Rectal smooth muscle tissue (tissue), 1 donor: ENCODE measurements at regions not wholly inside any gene's neighbourhood (a gene's known extent, or its start where the extent isn't known, plus 50 kb on each side); places are given as distances from the start of the nearest gene placed in this dataset.

Experiments used
- H3K27ac ChIP-seq: one replicate; pipeline ENCODE4 v1.7.0; 2013; ENCODE audit warnings: low read depth, low read length, inconsistent platforms
- H3K27me3 ChIP-seq: one replicate; pipeline ENCODE4 v1.7.0; 2013; ENCODE audit warnings: low read length; ENCODE audit not compliant: control insufficient read depth, insufficient read depth
- H3K36me3 ChIP-seq: one replicate; pipeline ENCODE4 v1.7.0; 2013; ENCODE audit warnings: low read length; ENCODE audit not compliant: control insufficient read depth, insufficient read depth
- H3K4me1 ChIP-seq: one replicate; pipeline ENCODE4 v1.7.0; 2013; ENCODE audit warnings: low read length; ENCODE audit not compliant: control insufficient read depth, insufficient read depth
- H3K4me3 ChIP-seq: one replicate; pipeline ENCODE4 v1.7.0; 2013; ENCODE audit warnings: low read length
- H3K9ac ChIP-seq: one replicate; pipeline ENCODE4 v1.7.0; 2013; ENCODE audit warnings: low read length

DNA sequence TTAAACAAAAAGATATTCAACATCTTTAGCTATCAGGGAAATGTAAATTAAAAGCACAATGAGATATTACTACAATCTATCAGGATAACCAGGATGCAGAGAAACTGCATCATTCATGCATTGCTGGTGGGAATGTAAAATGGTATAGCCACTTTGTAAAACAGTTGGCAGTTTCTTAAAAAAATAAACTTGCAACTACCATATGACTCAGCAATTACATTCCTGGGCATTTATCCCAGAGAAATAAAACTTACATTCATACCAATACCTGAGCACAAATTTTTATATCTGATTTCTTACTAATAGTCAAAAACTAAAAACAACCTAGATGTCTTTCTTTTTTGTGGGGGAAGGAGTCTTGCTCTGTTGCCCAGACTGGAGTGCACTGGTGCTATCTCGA, 190.3 kb upstream of the TAB2 start:
- H3K36me3 ChIP-seq = no peaks in the 10 kb centered on the region
- H3K27me3 ChIP-seq = no peaks in the 10 kb centered on the region
- no peak overlapping the region for H3K27ac ChIP-seq
- no peak overlapping the region for H3K9ac ChIP-seq
- H3K4me1 ChIP-seq = peaks cover 3% of the 10 kb centered on the region
- no peak overlapping the region for H3K4me3 ChIP-seq

DNA sequence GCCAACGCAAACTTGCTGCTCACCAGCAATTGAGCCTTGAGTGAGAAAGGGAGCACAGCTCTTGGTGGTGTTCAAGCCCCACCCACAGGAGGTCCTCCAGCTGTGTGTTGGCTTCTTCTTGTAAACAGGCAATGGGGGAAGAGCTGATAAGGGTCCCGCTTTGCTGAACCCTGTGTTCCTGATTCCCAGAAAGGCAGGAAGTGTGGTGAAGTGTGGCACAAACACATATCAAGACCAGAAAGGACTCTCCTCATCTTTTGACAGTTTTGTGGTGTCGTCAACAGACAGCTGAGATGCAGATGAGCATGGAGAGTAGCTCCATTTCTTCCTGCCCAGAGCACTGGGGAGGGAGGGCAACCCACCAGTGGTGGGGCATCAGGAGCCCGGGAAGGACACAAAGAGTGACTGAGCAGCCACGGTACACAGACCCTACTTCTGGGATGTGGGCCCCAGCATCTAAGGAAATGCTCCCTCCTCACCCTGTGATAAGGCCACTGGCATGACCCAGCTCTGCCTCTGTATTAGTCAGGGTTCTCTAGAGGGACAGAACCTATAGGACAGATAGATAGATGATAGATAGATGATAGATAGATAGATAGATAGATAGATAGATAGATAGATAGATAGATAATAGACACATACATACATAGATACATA, 188.9 kb upstream of the TAB2 start:
- Histone ChIP-seq H3K36me3 (no peaks in the 10 kb centered on the region), H3K9ac (no peak overlapping the region), H3K27ac (no peak overlapping the region), H3K27me3 (no peaks in the 10 kb centered on the region), H3K4me3 (no peak overlapping the region), H3K4me1 (peaks cover 3% of the 10 kb centered on the region)

DNA sequence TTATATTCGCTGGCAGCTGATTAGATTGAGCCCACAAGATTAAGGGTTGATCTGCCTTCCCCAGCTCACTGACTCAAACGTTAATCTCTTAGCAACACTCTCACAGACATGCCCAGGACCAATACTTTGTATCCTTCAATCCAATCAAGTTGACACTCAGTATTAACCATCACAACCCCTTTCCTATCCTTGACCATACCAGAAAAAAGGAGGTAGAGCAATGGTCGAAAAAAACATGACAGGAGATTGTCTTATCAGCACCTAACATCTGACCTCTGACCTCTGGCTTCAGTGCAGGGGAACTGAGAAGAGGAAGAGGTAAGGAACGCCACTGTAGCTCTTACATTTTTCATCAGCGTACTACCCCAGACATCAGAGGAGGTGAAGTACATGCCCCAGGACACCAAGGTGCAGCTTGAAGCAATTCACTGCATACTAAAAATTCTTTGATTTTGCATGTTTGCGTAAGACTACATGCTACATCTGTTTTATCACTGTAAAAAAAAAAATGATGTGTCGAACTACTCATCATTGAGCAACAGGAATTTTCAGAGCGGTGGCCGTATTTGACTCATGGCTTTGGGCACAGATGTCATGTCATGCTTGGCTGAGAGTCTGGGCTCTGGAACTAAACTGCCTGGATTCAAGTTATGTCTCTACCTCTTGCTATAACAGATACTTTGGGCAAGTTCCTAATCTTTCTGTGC, 188.0 kb upstream of the TAB2 start:
- Histone ChIP-seq H3K27me3 (no peaks in the 10 kb centered on the region), H3K4me1 (peaks cover 3% of the 10 kb centered on the region), H3K36me3 (no peaks in the 10 kb centered on the region), H3K4me3 (no peak overlapping the region), H3K9ac (no peak overlapping the region), H3K27ac (no peak overlapping the region)

DNA sequence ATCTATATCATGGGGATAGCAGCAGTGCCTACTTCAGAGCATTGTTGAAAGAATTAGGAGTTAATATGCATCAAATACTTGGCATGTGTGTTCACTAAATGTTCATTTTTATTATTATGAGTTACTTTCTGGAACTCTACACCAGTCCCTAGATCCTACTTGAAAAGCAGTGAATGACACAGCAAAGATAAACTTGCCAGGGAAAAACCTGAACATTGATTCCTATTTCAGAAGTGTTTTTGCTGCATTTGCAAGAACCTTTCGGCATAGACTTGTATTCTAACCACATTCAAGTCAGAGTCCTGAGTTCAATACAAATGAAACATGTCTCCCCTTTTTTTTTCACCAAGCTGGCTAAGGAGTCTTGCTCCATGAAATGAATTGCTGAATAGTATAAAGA, 187.4 kb upstream of the TAB2 start:
- Histone ChIP-seq H3K27me3 (no peaks in the 10 kb centered on the region), H3K4me1 (peaks cover 3% of the 10 kb centered on the region), H3K9ac (no peak overlapping the region), H3K4me3 (no peak overlapping the region), H3K36me3 (no peaks in the 10 kb centered on the region), H3K27ac (no peak overlapping the region)

DNA sequence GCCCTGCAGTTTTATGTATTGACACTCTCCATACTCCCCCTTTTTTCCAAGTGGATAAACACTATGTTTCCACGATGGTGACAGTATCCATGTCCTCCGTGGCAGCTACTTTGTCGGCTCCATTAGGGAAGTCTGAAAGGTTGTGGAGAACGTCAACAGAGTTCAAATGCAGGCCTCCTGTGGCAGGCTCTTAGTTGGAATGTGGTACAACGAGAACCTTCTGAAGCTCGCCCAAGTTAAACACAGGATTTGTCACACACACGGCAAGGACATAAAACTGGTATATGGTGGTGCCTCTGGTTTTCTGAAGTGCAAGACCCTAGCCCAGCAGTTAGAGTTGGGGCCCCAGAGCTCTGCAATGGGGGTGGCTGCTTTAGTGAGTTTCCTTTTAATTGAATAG, 187.0 kb upstream of the TAB2 start:
- Histone ChIP-seq H3K27ac (peak overlapping the region; percentile 2), H3K27me3 (no peaks in the 10 kb centered on the region), H3K36me3 (no peaks in the 10 kb centered on the region), H3K4me1 (peaks cover 3% of the 10 kb centered on the region), H3K4me3 (no peak overlapping the region), H3K9ac (no peak overlapping the region)

DNA sequence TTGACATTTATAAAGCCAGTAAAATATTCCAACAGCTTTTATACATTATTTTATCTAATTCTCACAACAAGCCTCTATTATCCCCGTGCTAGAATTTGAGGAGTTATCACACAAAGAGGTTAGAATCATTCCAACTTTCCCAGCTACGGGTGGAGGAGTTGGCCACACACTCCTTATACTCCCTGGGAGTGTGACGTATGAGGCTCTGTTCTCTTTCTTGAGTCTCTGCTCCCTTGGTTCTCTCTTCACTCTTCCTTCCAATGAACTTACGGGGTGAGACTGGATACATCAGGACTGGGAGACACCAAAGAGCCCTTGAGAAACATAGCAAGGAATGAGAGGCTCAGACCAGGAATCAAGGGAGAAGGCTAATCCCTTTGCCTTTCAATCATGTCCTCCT, 185.6 kb upstream of the TAB2 start:
- Histone ChIP-seq H3K27ac (no peak overlapping the region), H3K4me3 (no peak overlapping the region), H3K9ac (no peak overlapping the region), H3K27me3 (no peaks in the 10 kb centered on the region), H3K36me3 (no peaks in the 10 kb centered on the region), H3K4me1 (peaks cover 3% of the 10 kb centered on the region)

DNA sequence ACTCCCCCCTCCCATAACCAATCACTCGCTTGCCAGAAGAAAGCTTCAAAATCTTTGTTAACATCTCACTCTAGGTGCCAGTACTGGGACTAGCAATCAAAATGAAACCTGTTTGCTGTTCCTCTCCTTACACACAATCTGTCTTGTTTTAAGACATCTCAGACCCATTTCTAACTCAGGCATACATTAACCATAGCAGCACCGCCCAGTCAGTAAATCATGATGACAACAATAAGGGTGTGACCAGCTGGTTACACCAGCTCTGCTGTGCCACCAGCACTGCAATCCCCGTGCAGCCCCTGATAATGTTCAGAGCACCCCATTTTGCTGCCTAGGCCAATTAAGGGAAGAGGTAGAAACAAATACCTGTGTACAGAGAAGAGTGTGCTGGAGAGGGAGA, 185.2 kb upstream of the TAB2 start:
- Histone ChIP-seq H3K4me3 (no peak overlapping the region), H3K9ac (no peak overlapping the region), H3K27me3 (no peaks in the 10 kb centered on the region)

DNA sequence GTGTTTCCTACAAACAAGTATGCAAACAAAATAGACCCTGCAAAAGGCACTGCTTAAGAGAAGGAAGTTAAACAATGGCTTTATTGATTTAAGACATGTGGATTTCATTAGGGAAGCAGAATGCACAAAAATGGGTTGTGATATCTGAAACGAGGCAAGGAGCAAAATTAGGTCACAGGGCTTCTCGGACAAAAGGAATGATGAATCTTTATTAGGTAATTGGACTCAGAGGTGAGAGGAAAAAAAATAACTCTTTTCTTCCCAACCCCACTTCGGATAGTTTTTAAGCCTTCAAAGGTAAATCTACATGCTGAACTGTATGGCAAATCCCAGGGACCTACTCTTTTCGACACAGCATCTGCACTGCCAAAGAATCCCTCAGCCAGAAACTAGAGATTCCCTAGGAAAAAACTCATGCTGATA, 183.0 kb upstream of the TAB2 start:
- H3K9ac ChIP-seq = no peak overlapping the region
- peaks cover 3% of the 10 kb centered on the region for H3K4me1 ChIP-seq
- H3K27me3 ChIP-seq = no peaks in the 10 kb centered on the region
- no peak overlapping the region for H3K27ac ChIP-seq
- H3K36me3 ChIP-seq = no peaks in the 10 kb centered on the region
- no peak overlapping the region for H3K4me3 ChIP-seq

More for the DNA sequence above, 185.2 kb upstream of the TAB2 start:
- H3K27ac ChIP-seq = no peak overlapping the region
- H3K36me3 ChIP-seq = no peaks in the 10 kb centered on the region
- H3K4me1 ChIP-seq = peaks cover 3% of the 10 kb centered on the region

DNA sequence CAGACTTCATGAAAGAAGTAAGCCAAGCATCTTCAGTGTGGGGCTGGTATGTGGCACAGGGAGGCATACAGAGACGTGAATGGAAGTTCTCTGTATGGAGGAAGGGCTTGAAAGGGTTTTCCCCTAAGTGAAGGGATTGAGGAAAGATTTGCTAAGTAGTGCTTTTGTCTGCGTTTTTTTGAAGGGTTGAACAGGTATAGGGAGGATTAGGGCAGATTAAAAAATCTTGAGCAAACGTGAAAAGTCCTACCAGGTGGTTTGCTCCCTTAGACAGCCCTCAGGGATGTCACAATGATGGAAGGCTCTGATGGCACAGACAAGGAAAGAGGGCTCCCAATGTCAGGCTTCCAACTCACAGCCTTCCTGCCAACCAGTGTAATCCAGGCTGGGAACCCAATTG, 181.7 kb upstream of the TAB2 start:
- Histone ChIP-seq H3K9ac (no peak overlapping the region), H3K27ac (no peak overlapping the region), H3K36me3 (no peaks in the 10 kb centered on the region), H3K4me3 (no peak overlapping the region), H3K27me3 (no peaks in the 10 kb centered on the region), H3K4me1 (no peaks in the 10 kb centered on the region)

DNA sequence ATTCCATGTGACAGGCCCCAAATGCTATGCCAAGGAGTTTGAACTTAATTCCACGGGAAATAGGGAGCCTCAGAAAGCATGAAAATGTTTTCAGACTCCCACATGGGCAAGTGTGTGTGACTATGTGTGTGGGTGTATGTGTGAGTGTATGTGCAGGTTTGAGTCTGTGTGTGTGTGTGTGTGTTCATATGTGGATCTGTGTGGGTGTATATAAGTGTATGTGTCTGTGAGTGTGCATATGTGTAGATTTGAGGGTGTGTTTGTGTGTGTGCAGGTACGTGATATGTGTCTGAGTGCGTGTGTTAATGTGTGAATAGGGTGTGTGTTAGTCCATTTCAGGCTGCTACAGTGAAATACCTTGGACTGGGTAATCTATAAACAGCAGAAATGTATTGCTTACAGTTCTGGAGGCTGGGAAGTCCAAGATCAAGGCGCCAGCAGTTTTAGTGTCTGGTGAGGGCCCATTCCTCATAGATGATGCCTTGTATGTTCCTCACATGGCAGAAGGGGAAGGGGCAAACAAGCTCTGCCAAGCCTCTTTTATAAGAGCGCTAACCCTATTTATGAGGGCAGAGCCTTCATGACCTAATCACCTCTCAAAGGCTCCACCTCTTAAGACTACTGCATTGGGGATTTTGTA, 181.1 kb upstream of the TAB2 start:
- H3K27ac ChIP-seq = no peak overlapping the region
- no peak overlapping the region for H3K9ac ChIP-seq

DNA sequence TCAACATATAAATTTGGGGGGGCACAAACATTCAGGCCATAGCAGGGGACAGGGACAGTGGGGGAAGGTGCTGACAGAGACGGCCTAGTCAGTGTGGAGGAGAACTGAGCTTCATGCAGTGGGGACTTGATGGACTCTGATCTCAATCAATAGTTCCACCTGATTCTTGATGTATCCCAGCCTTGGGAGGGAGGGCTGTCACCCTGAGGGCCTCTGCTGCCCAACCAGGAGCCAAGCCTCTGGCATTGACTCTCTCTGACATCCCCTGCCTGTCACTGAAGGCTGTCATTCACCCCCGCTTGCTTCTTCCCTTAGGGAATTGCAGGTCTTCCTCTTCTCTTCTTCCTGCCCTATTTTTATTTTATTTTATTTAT, 180.6 kb upstream of the TAB2 start:
- H3K4me3 ChIP-seq = no peak overlapping the region
- H3K27ac ChIP-seq = no peak overlapping the region
- H3K9ac ChIP-seq = no peak overlapping the region
- no peaks in the 10 kb centered on the region for H3K27me3 ChIP-seq
- no peaks in the 10 kb centered on the region for H3K4me1 ChIP-seq
- no peaks in the 10 kb centered on the region for H3K36me3 ChIP-seq

More for the DNA sequence above, 181.1 kb upstream of the TAB2 start:
- Histone ChIP-seq H3K36me3 (no peaks in the 10 kb centered on the region), H3K4me1 (no peaks in the 10 kb centered on the region), H3K27me3 (no peaks in the 10 kb centered on the region), H3K4me3 (no peak overlapping the region)

DNA sequence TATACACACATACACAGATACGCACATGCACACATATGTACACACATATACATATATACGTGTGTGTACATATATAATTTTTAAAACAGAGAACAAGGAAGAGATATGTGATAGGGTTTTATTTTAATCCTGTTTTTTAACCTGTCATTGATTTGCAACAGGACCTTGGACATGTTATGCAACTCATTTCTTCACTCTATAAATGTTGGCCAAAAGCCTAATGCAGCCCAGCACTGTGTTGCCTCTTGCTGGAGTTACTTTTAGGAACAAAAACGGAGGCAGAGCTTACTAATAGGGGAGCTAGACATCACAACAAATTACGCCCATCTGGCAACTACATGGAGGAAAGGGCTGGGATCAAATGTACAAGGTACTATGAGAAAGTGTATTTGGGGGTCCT, 179.9 kb upstream of the TAB2 start:
- Histone ChIP-seq H3K36me3 (no peaks in the 10 kb centered on the region), H3K9ac (no peak overlapping the region), H3K4me1 (no peaks in the 10 kb centered on the region), H3K27me3 (no peaks in the 10 kb centered on the region), H3K27ac (no peak overlapping the region), H3K4me3 (no peak overlapping the region)

DNA sequence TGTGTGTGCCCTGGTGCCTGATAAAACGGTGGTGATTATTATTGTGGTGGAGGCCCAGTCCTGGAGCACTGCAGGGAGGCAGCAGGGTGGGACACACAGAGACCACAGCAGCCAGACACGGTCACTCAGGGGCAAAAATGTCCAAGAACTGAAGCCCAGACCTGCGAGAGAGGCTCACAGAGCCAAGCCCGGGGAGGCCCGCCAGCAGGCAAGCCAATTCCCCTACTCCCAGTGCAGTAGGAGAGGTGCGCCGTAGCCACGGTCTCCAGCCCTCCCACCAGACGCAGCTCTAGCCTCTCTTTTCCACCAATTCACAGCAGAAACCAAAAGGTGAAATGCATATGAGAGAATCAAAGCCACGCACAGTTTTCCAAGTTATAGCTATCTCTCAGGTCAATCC, 179.4 kb upstream of the TAB2 start:
- no peaks in the 10 kb centered on the region for H3K4me1 ChIP-seq
- no peak overlapping the region for H3K27ac ChIP-seq

More for the DNA sequence above, 179.4 kb upstream of the TAB2 start:
- Histone ChIP-seq H3K4me3 (no peak overlapping the region), H3K27me3 (no peaks in the 10 kb centered on the region), H3K9ac (no peak overlapping the region), H3K36me3 (no peaks in the 10 kb centered on the region)
